ENCODE measurements at regions not wholly inside any gene's neighbourhood (a gene's known extent, or its start where the extent isn't known, plus 50 kb on each side); places are given as distances from the start of the nearest gene placed in this dataset.

DNA sequence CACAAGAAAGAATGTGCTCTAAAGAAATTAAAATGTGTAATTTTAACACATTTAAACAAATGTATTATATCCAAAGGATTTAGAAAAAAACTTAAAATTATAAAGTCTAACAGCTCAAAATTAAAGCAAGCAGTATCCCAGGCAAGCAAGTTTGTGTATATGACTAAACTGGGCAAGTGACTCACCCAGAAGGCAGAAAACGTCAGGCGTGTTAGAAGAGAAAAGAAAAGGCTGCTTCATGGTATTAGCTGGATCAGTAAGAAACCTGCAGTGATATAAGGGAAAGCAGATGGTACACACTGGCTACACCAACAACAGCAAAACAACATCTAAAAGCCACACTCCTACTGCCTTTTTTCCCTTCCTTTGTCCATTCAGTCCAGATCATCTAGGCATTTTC is 250.6 kb upstream of the NDST3 start:
- TF ChIP-seq EP300 (IDR thresholded peaks at IDR 0.05; ENCODE audit: borderline replicate concordance) (no peak), EGR1 (IDR thresholded peaks at IDR 0.05) (no peak), ZBTB7A (IDR thresholded peaks at IDR 0.05; ENCODE audit: low read depth) (no peak), RAD21 (IDR thresholded peaks at IDR 0.05; ENCODE audit: low read depth) (no peak), USF1 (IDR thresholded peaks at IDR 0.05) (no peak)
